ENCODE measurements at regions not wholly inside any gene's neighbourhood (a gene's known extent, or its start where the extent isn't known, plus 50 kb on each side); places are given as distances from the start of the nearest gene placed in this dataset.

DNA sequence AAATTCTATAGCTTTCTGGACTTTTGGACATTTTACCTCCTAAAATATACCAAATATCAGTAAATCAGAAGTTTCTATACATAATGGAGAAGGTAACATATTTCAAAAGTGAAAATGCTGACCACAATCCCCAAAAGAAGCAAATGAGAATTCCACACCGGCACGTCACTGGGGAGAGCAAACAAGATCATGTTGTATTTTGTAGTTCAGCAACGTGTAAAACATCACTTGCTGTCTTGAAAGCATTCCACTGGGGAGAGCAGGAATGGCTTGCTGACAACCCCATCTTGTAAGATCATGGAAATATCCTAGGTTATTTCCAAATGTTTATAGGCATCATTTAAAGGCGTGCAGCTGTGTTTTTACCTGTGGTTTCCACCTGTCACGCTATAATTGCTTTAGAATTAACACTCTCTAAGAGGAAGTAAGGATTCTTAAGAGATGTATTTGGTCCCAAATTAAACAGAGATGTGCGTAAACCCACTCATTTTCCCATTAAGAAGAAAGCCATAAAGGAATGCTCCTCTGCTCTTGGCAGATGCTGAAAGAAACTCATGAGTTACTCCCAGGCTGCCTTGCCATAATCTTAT, 397.1 kb upstream of the POT1 start:
- no peaks in the 10 kb centered on the region for H3K36me3 Mint-ChIP-seq
- no peaks in the 10 kb centered on the region for H3K4me1 Mint-ChIP-seq
- Histone ChIP-seq H4K20me1 (ENCODE audit: low read depth) (no peaks in the 10 kb centered on the region), H3K9me3 (ENCODE audit: low read depth) (no peaks in the 10 kb centered on the region), H3K36me3 (no peaks in the 10 kb centered on the region), H3K79me2 (ENCODE audit: low read depth) (no peaks in the 10 kb centered on the region), H3K9ac (no peak overlapping the region), H3K27ac (no peak overlapping the region), H3F3A (ENCODE audit: low read depth) (no peaks in the 10 kb centered on the region), H2AFZ (replicated peaks) (peak overlapping the region; percentile 24), H3K27me3 (no peaks in the 10 kb centered on the region), H3K4me1 (no peaks in the 10 kb centered on the region), H3K4me2 (no peak overlapping the region), H3K4me3 (no peak overlapping the region)
- H3K27ac Mint-ChIP-seq: no peak overlapping the region
- H3K27me3 Mint-ChIP-seq (ENCODE audit: insufficient read depth, low read depth): no peaks in the 10 kb centered on the region
- no peak for TF ChIP-seq EZH2 (IDR thresholded peaks at IDR 0.05)
- TF ChIP-seq, protein P1, sequence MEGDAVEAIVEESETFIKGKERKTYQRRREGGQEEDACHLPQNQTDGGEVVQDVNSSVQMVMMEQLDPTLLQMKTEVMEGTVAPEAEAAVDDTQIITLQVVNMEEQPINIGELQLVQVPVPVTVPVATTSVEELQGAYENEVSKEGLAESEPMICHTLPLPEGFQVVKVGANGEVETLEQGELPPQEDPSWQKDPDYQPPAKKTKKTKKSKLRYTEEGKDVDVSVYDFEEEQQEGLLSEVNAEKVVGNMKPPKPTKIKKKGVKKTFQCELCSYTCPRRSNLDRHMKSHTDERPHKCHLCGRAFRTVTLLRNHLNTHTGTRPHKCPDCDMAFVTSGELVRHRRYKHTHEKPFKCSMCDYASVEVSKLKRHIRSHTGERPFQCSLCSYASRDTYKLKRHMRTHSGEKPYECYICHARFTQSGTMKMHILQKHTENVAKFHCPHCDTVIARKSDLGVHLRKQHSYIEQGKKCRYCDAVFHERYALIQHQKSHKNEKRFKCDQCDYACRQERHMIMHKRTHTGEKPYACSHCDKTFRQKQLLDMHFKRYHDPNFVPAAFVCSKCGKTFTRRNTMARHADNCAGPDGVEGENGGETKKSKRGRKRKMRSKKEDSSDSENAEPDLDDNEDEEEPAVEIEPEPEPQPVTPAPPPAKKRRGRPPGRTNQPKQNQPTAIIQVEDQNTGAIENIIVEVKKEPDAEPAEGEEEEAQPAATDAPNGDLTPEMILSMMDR (IDR thresholded peaks at IDR 0.05): no peak
- DNase-seq (ENCODE audit: low spot score): no peak
- H3K4me3 Mint-ChIP-seq: no peak overlapping the region
- no peaks in the 10 kb centered on the region for H3K9me3 Mint-ChIP-seq

GRCh38 chr7:125316466-125316865, 386.8 kb upstream of the POT1 start:
- Histone ChIP-seq H3F3A (ENCODE audit: low read depth) (no peaks in the 10 kb centered on the region), H3K36me3 (no peaks in the 10 kb centered on the region), H4K20me1 (ENCODE audit: low read depth) (no peaks in the 10 kb centered on the region), H3K27me3 (no peaks in the 10 kb centered on the region), H3K9me3 (ENCODE audit: low read depth) (no peaks in the 10 kb centered on the region), H3K4me1 (no peaks in the 10 kb centered on the region), H2AFZ (replicated peaks) (peak overlapping the region; percentile 63), H3K79me2 (ENCODE audit: low read depth) (no peaks in the 10 kb centered on the region), H3K9ac (no peak overlapping the region), H3K27ac (no peak overlapping the region), H3K4me2 (no peak overlapping the region), H3K4me3 (no peak overlapping the region)
- Mint-ChIP-seq H3K4me1 (peaks cover 11% of the 10 kb centered on the region), H3K27ac (peak overlapping the region; percentile 46), H3K4me3 (no peak overlapping the region), H3K9me3 (peaks cover 18% of the 10 kb centered on the region), H3K36me3 (no peaks in the 10 kb centered on the region), H3K27me3 (ENCODE audit: insufficient read depth, low read depth) (no peaks in the 10 kb centered on the region)
- DNase-seq (ENCODE audit: low spot score): peak; percentile 77
- TF ChIP-seq, protein P1 (IDR thresholded peaks at IDR 0.05): peak; percentile 61
- no peak for TF ChIP-seq EZH2phosphoT487 (IDR thresholded peaks at IDR 0.05)

GRCh38 chr7:125299003-125299765, 369.6 kb upstream of the POT1 start:
- no peaks in the 10 kb centered on the region for H3K4me1 Mint-ChIP-seq
- no peaks in the 10 kb centered on the region for H3F3A ChIP-seq (ENCODE audit: low read depth)
- no peaks in the 10 kb centered on the region for H3K36me3 ChIP-seq
- no peaks in the 10 kb centered on the region for H3K4me1 ChIP-seq
- no peak overlapping the region for H3K27ac Mint-ChIP-seq
- peak overlapping the region; percentile 24 for H2AFZ ChIP-seq (replicated peaks)
- H3K9me3 ChIP-seq (ENCODE audit: low read depth): no peaks in the 10 kb centered on the region
- H3K27ac ChIP-seq: no peak overlapping the region
- no peak overlapping the region for H3K4me2 ChIP-seq
- H3K27me3 Mint-ChIP-seq (ENCODE audit: insufficient read depth, low read depth): no peaks in the 10 kb centered on the region
- no peaks in the 10 kb centered on the region for H4K20me1 ChIP-seq (ENCODE audit: low read depth)
- no peak overlapping the region for H3K9ac ChIP-seq
- no peak for DNase-seq (ENCODE audit: low spot score)
- H3K27me3 ChIP-seq: no peaks in the 10 kb centered on the region
- H3K36me3 Mint-ChIP-seq: no peaks in the 10 kb centered on the region
- H3K9me3 Mint-ChIP-seq: no peaks in the 10 kb centered on the region
- no peaks in the 10 kb centered on the region for H3K79me2 ChIP-seq (ENCODE audit: low read depth)
- TF ChIP-seq EZH2phosphoT487 (IDR thresholded peaks at IDR 0.05): no peak
- TF ChIP-seq, protein P1 (IDR thresholded peaks at IDR 0.05): no peak
- TF ChIP-seq EZH2 (IDR thresholded peaks at IDR 0.05): no peak
- H3K4me3 ChIP-seq: no peak overlapping the region
- no peak overlapping the region for H3K4me3 Mint-ChIP-seq
